ENCODE measurements at regions not wholly inside any gene's neighbourhood (a gene's known extent, or its start where the extent isn't known, plus 50 kb on each side); places are given as distances from the start of the nearest gene placed in this dataset.

GRCh38 chr6:106022801-106023200, 63.3 kb upstream of the PRDM1 start:
- no peak for TF ChIP-seq CTCF (IDR thresholded peaks at IDR 0.05)
- TF ChIP-seq POLR2A (IDR thresholded peaks at IDR 0.05) = no peak
